ENCODE measurements at regions not wholly inside any gene's neighbourhood (a gene's known extent, or its start where the extent isn't known, plus 50 kb on each side); places are given as distances from the start of the nearest gene placed in this dataset.
A peak's percentile ranks its signal among the peaks of the same experiment; 100 is the strongest.

- no peaks in the 10 kb centered on the region for H3K79me2 ChIP-seq (ENCODE audit: control insufficient read depth in 1 of 2, insufficient read depth in 2 of 2, low read length in 2 of 2)
- no peak overlapping the region for H4K5ac ChIP-seq (ENCODE audit: insufficient read length, low read depth, low read length)
- H4K91ac ChIP-seq (replicated peaks; ENCODE audit: insufficient read length, low read length): no peak overlapping the region
- H2BK15ac ChIP-seq (ENCODE audit: low read length): 0 out of 2 replicates have a peak overlapping the region, but pooled peaks have one; percentile 5
- no peak overlapping the region for H3K23ac ChIP-seq (ENCODE audit: insufficient read length)
- H3K4me1 ChIP-seq (replicated peaks in 1 of 4; ENCODE audit: control insufficient read depth in 3 of 4, insufficient read depth in 4 of 4, low read length in 3 of 4): peaks cover 0 to 13% (median 6%) of the 10 kb centered on the region in 4 experiments; a peak in 6 of 7 replicates
- H2BK120ac ChIP-seq (replicated peaks; ENCODE audit: low read depth, low read length): no peak overlapping the region
- no peak overlapping the region for H3K27ac ChIP-seq (ENCODE audit: low read depth, low read length)
- no peak overlapping the region for H2AK5ac ChIP-seq (ENCODE audit: low read depth, low read length)
- no peak overlapping the region for H3K56ac ChIP-seq (replicated peaks; ENCODE audit: insufficient read length, low read depth, low read length)
- ChIA-PET CTCF (ENCODE audit: partially characterized antibody) (interaction anchor here (0.7 to 1.1 kb wide), 5 partner anchors 27 to 386 kb away, joined by 3 read pairs; no protein-coding TSS in a partner anchor), POLR2A (ENCODE audit: partially characterized antibody) (interaction anchor here (0.9 to 1.0 kb wide), 2 partner anchors 14 to 28 kb away, joined by 3 read pairs; no protein-coding TSS in a partner anchor)
- TF ChIP-seq BRCA1 (IDR thresholded peaks at IDR 0.05; ENCODE audit: low read depth, low read length) (no peak), YY1 (IDR thresholded peaks at IDR 0.05; ENCODE audit: low read depth, low read length) (no peak), RBBP5 (IDR thresholded peaks at IDR 0.05; ENCODE audit: borderline replicate concordance, low read depth, low read length) (no peak), RFX5 (IDR thresholded peaks at IDR 0.05; ENCODE audit: borderline replicate concordance, low read depth, low read length) (no peak), BACH1 (IDR thresholded peaks at IDR 0.05; ENCODE audit: low read length) (no peak), SP4 (IDR thresholded peaks at IDR 0.05; ENCODE audit: low read length) (no peak), JUND (IDR thresholded peaks at IDR 0.05; ENCODE audit: low read length) (no peak)
- no peaks in the 10 kb centered on the region for H4K20me1 ChIP-seq (replicated peaks in 1 of 2; ENCODE audit: control insufficient read depth in 1 of 2, insufficient read depth in 2 of 2, low read length in 2 of 2)
- H3K79me1 ChIP-seq (ENCODE audit: low read depth, low read length): no peaks in the 10 kb centered on the region
- H3K9me3 ChIP-seq (ENCODE audit: insufficient read depth in 2 of 2, low read depth in 1 of 2, low read length in 1 of 2): no peaks in the 10 kb centered on the region
- no peak overlapping the region for H3K9ac ChIP-seq (replicated peaks in 1 of 4; ENCODE audit: extremely low read depth in 1 of 4, low read depth in 3 of 4, low read length in 3 of 4)
- 0 out of 2 replicates have a peak overlapping the region, but pooled peaks have one; percentile 3 for H2AFZ ChIP-seq (ENCODE audit: low read length)
- no peak overlapping the region for H2BK12ac ChIP-seq (ENCODE audit: low read depth, low read length)
- H2BK5ac ChIP-seq (ENCODE audit: low read depth, low read length): no peak overlapping the region
- H3K4me3 ChIP-seq (ENCODE audit: extremely low read depth in 1 of 4, insufficient read depth in 2 of 4, low read depth in 3 of 4, low read length in 4 of 4): no peak overlapping the region
- FAIRE-seq (no peak), DNase-seq (ENCODE audit: low read depth in 1 of 2, low spot score in 2 of 2) (no peak)
- H3K36me3 ChIP-seq (ENCODE audit: control insufficient read depth in 2 of 4, insufficient read depth in 4 of 4, low read length in 3 of 4): no peaks in the 10 kb centered on the region
- H3K4me2 ChIP-seq (ENCODE audit: insufficient read depth in 1 of 2, low read depth in 2 of 2, low read length in 2 of 2): no peak overlapping the region
- no peak overlapping the region for H4K8ac ChIP-seq (ENCODE audit: extremely low read depth, insufficient read depth, low read length)
- H3K27me3 ChIP-seq (replicated peaks in 1 of 4; ENCODE audit: control insufficient read depth in 3 of 4, extremely low read depth in 1 of 4, insufficient read depth in 3 of 4, low read length in 3 of 4): no peaks in the 10 kb centered on the region
- H3K4ac ChIP-seq (replicated peaks; ENCODE audit: insufficient read length, low read depth, low read length): no peak overlapping the region
- H3K23me2 ChIP-seq (ENCODE audit: low read depth, low read length): no peaks in the 10 kb centered on the region
- no peak overlapping the region for H2BK20ac ChIP-seq (ENCODE audit: low read length)
- no peak overlapping the region for H3K14ac ChIP-seq (ENCODE audit: insufficient read length)
- 89% methylated on average over 7 of the region's 7 CpGs; no CpG with 5 or more reads in 1 of the 2 experiments for WGBS, 2 experiments (ENCODE audit: extremely low coverage in 1 of 2, insufficient coverage in 1 of 2, insufficient read length in 1 of 2, insufficient replicate concordance in 2 of 2, low coverage in 1 of 2, low lambda C conversion rate in 2 of 2, missing lambda C conversion rate in 1 of 2)
- H3K18ac ChIP-seq (ENCODE audit: extremely low read depth, low read length): no peak overlapping the region
Measured at GRCh38 chr3:72259755-72260587, 475.0 kb upstream of the PROK2 start.

All from H1 (cell line).